Naive B cell (primary cell): ENCODE measurements at regions not wholly inside any gene's neighbourhood (a gene's known extent, or its start where the extent isn't known, plus 50 kb on each side); places are given as distances from the start of the nearest gene placed in this dataset.

ENCODE experiments used
- ATAC-seq, 2 donors: fragments of 150-1000 bp; cut with Tn5 transposase; 2 replicates each; pipeline ENCODE4 v1.10.0; 2021; ENCODE audit warnings: low read depth in 2 of 2, mild to moderate bottlenecking in 2 of 2, moderate library complexity in 2 of 2
- DNase-seq: peaks from one replicate; pipeline ENCODE4 v3.0.0; 2022
- H3K27ac Mint-ChIP-seq, 6 donors: one replicate each; pipeline ENCODE4 v1.8.0; 2020 to 2022; ENCODE audit warnings: mild to moderate bottlenecking in 6 of 6, mixed read lengths in 6 of 6, moderate library complexity in 5 of 6, inconsistent platforms in 2 of 6
- H3K27me3 Mint-ChIP-seq, 3 donors: one replicate each; pipeline ENCODE4 v1.8.0; 2021 to 2022; ENCODE audit warnings: mixed read lengths in 3 of 3, mild to moderate bottlenecking in 1 of 3
- H3K36me3 Mint-ChIP-seq, 2 donors: one replicate each; pipeline ENCODE4 v1.8.0; 2020 to 2022; ENCODE audit warnings: mixed read lengths in 2 of 2, inconsistent platforms in 1 of 2, mild to moderate bottlenecking in 1 of 2
- H3K4me1 Mint-ChIP-seq, 3 donors: one replicate each; pipeline ENCODE4 v1.8.0; 2020 to 2022; ENCODE audit warnings: mixed read lengths in 3 of 3, inconsistent platforms in 1 of 3, mild to moderate bottlenecking in 1 of 3, moderate library complexity in 1 of 3
- H3K4me3 Mint-ChIP-seq, 8 donors: one replicate each; pipeline ENCODE4 v1.8.0; 2020 to 2022; ENCODE audit warnings: mild to moderate bottlenecking in 8 of 8, mixed read lengths in 8 of 8, moderate library complexity in 8 of 8, inconsistent platforms in 2 of 8
- H3K9me3 Mint-ChIP-seq, 7 donors: one replicate each; pipeline ENCODE4 v1.8.0; 2020 to 2022; ENCODE audit warnings: mixed read lengths in 7 of 7, mild to moderate bottlenecking in 5 of 7, inconsistent platforms in 2 of 7, moderate library complexity in 1 of 7

DNA sequence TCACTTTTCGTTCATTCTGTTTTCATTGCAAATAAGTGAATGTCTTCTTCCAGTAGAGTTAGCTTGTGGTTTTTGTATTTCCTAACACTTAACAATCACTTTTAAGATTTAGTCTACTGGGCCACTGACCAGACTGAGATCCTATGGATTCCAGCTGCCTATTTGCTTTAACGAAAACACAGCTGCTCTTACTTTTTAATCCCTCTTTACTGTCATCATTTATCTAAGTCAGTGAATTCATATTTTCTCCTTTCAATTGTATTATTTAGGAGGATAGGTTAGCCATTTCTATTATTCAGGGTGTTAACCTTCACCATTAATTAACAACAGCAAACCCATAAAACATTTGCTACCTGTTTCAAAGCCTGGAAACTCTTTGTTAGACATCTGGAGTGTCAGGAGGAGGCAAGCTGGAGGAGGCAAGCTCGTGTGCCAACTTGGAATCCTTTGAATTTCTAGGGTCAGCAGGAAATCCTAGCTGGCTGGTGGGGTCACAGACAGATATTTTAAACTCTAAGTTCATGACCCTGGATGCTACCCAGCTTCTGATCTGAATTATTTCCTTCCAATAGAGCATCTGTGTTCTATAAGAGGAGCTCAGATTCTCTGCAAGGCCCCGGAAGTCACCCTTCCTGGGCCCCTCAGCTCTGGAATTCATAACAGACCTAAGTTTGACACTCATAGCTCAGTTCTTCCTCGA, 385.3 kb downstream of the RBM43 start:
- H3K4me1 Mint-ChIP-seq = no peaks in the 10 kb centered on the region
- no peak overlapping the region for H3K27ac Mint-ChIP-seq
- ATAC-seq (no peak), DNase-seq (no peak)
- H3K36me3 Mint-ChIP-seq = no peaks in the 10 kb centered on the region
- H3K27me3 Mint-ChIP-seq = no peaks in the 10 kb centered on the region
- H3K9me3 Mint-ChIP-seq = peaks cover 0 to 8% (median 2%) of the 10 kb centered on the region in 7 donors
- H3K4me3 Mint-ChIP-seq = no peak overlapping the region

DNA sequence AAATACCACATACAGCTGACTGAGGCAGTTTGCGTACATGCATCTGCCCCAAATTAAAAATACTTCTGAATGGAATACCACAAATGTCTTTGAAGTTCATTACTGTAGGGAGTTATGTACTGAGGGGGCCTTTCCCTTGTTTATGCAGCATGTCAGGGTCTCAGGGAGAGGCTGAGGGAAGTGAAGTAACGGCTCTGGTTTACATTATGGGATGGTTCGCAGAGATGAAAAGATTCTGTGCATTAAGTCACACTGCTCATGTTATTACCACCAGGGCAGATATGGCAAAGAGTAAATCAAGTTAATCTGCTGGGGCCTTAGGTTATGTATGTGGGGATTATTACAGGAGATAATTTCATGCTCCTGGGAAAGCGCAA, 385.9 kb upstream of the RND3 start:
- H3K4me1 Mint-ChIP-seq = no peaks in the 10 kb centered on the region
- no peaks in the 10 kb centered on the region for H3K27me3 Mint-ChIP-seq
- DNase-seq (no peak), ATAC-seq (no peak)
- H3K9me3 Mint-ChIP-seq = peaks cover 0 to 7% (median 2%) of the 10 kb centered on the region in 7 donors
- H3K36me3 Mint-ChIP-seq = no peaks in the 10 kb centered on the region
- no peak overlapping the region for H3K4me3 Mint-ChIP-seq
- no peak overlapping the region for H3K27ac Mint-ChIP-seq

DNA sequence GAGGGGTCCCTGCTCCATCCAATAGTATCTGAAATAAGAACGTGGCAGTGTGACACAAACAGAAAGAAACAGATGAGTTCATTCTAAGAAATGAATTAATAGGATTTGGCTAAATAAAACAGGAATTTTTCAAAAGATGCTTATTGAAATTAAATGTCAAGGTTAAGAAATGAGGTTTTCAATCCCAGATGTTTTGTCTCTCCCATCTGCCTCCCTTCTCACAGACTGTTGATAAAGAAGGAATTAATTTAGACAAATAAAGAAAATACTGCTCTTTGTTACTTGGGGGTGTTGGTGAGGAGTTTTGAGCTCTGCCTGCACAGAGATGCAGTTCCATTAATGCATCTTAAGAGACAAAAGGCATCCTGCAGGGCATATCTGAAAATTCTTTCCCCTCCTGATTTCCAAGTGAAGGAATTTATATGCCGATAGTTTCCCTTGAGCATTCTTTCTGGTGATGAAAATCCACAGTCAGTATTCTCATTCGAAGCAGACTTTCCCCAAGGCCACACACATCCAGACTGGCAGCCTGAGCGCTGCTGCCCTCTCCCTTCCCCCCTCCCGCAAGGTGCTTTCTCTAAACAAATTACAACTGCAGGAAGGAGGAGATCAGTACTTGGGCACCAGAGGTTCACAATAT, 385.4 kb upstream of the RND3 start:
- no peak for ATAC-seq
- no peak overlapping the region for H3K27ac Mint-ChIP-seq
- no peak overlapping the region for H3K4me3 Mint-ChIP-seq
- no peaks in the 10 kb centered on the region for H3K4me1 Mint-ChIP-seq
- peaks cover 0 to 7% (median 0%) of the 10 kb centered on the region in 7 donors for H3K9me3 Mint-ChIP-seq
- H3K27me3 Mint-ChIP-seq = no peaks in the 10 kb centered on the region
- H3K36me3 Mint-ChIP-seq = no peaks in the 10 kb centered on the region
- DNase-seq = no peak

DNA sequence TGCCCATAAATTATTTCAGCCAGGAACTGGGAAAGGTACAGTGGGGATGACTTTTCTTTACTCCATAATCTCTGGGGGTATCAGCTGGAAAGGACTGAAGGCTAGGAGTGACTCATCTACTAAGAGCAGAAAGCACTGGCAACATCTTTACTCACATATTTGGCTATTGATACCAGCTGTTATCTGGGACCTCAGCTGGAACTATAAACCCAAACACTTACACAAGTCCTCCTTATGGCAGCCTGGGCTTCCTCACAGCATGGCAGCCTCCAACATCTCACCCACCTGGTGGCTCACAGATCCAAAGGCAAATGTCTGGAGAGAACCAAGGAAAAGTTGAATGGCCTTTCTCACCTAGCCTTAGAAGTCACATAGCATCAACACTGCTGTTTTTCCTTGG, 379.0 kb upstream of the RND3 start:
- Mint-ChIP-seq H3K27ac (no peak overlapping the region), H3K4me1 (no peaks in the 10 kb centered on the region), H3K36me3 (peaks cover 0 to 8% of the 10 kb centered on the region in 2 donors), H3K9me3 (peaks cover 0 to 25% (median 8%) of the 10 kb centered on the region in 7 donors), H3K27me3 (no peaks in the 10 kb centered on the region), H3K4me3 (no peak overlapping the region)
- ATAC-seq (no peak), DNase-seq (no peak)

DNA sequence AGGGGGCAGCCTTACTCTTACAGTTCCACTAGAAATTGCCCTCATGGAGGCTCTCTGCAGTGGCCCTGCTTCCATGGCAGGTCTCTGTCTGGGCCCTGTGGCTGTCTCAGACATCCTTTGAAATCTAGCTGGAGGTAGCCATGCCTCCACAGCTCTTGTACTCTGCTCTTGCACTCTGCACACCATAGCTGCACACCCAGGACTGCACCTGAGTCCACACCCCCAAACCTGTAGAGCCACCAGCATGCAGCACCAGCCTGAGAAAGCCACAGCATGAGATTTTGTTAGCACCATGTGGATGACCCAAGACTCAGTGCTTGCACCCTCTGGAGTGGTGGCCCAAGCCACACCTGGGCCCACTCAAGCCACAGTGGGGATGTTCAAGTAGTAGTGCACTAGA, 376.2 kb upstream of the RND3 start:
- peaks cover 0 to 8% of the 10 kb centered on the region in 2 donors for H3K36me3 Mint-ChIP-seq
- peaks cover 3 to 18% (median 7%) of the 10 kb centered on the region in 7 donors for H3K9me3 Mint-ChIP-seq
- H3K4me1 Mint-ChIP-seq = no peaks in the 10 kb centered on the region
- no peak overlapping the region for H3K4me3 Mint-ChIP-seq
- no peak overlapping the region for H3K27ac Mint-ChIP-seq
- ATAC-seq = no peak
- no peak for DNase-seq
- H3K27me3 Mint-ChIP-seq = no peaks in the 10 kb centered on the region

DNA sequence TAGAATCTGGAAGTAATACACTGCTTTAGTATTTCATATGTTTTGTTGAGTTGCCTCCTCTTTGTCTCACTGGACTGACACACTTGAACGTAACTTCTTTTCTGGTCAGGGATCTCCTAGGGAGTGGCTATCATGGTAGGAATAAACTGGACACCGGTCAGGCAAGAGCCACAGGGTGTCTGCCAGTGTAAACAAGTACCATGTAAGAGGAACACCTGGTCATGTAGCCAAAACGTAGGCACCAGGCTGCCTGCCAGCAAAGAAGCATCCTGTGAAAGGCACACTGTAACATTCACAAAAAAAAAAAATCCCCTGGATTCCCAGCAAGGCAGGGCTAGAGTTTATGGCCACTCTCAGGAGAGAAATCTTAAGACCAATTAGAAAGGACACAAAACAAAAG, 372.8 kb upstream of the RND3 start:
- no peak overlapping the region for H3K27ac Mint-ChIP-seq
- no peak for ATAC-seq
- no peak for DNase-seq
- no peaks in the 10 kb centered on the region for H3K4me1 Mint-ChIP-seq
- H3K4me3 Mint-ChIP-seq = no peak overlapping the region
- H3K27me3 Mint-ChIP-seq = no peaks in the 10 kb centered on the region
- peaks cover 0 to 8% of the 10 kb centered on the region in 2 donors for H3K36me3 Mint-ChIP-seq
- peaks cover 3 to 18% (median 7%) of the 10 kb centered on the region in 7 donors for H3K9me3 Mint-ChIP-seq

DNA sequence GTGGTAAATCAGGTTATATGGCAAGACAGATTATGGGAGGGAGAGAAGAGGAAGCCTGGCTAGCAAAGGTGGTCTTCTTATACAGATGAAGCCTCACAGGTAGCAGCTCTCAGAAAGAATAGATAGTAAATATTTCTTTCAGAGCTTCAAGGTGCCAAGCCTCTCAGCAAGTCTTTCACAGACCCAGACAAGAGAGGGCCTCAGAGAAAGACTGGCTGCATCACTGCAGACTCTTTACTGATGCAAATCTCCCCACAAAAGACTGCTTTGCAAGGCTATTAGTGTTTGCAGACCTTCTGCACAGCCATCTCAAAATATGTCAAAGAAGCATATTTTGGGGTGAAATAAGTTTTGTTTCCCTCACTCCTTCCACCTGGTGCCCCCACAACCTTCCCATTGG, 372.4 kb upstream of the RND3 start:
- no peak for DNase-seq
- peaks cover 0 to 8% of the 10 kb centered on the region in 2 donors for H3K36me3 Mint-ChIP-seq
- no peak for ATAC-seq
- H3K4me3 Mint-ChIP-seq = no peak overlapping the region
- no peak overlapping the region for H3K27ac Mint-ChIP-seq
- H3K9me3 Mint-ChIP-seq = peaks cover 3 to 14% (median 7%) of the 10 kb centered on the region in 7 donors
- H3K4me1 Mint-ChIP-seq = no peaks in the 10 kb centered on the region
- H3K27me3 Mint-ChIP-seq = no peaks in the 10 kb centered on the region

DNA sequence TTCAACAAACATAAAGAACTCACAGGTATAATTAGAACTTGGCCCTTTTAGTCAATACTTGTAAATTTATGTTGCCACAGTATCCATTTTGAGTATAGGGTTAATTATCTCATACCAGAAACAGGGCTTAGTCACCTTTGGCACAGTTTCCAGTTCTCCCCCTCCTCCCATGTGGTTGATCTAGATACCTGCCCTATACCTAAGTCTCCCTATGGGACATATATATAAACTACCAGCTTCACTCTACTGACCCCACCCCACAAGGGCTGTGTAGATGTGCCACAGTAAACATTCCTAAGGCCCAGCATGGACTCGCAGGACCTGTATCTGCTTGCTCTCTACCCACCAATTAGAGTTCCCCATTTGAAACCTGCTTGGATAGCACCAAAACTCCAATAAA, 371.7 kb upstream of the RND3 start:
- H3K36me3 Mint-ChIP-seq = peaks cover 0 to under 1% of the 10 kb centered on the region in 2 donors
- no peak overlapping the region for H3K27ac Mint-ChIP-seq
- H3K9me3 Mint-ChIP-seq = peaks cover 0 to 13% (median 5%) of the 10 kb centered on the region in 7 donors
- no peaks in the 10 kb centered on the region for H3K4me1 Mint-ChIP-seq
- no peaks in the 10 kb centered on the region for H3K27me3 Mint-ChIP-seq
- ATAC-seq (no peak), DNase-seq (no peak)
- no peak overlapping the region for H3K4me3 Mint-ChIP-seq

DNA sequence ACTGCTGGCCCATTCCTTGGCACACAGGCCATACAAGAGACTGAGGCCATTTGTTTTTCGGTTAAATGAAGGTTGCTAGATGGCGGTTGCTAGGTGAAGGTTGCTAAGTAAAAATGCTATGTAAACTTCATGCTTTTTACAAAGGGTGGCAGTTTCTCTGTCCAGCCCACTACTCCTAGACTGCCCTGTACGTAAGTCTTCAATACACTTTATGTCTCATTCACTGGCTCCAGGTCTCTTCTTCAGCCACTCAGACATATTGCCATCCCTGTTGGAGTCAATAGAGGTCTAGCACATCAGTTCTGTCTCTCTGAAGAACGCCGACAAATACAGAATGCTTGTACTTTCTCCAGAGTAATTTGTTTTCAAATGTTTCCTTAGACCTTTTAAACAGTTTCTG, 370.9 kb upstream of the RND3 start:
- Mint-ChIP-seq H3K9me3 (peaks cover 0 to 14% (median 5%) of the 10 kb centered on the region in 7 donors), H3K27ac (no peak overlapping the region), H3K4me3 (no peak overlapping the region), H3K27me3 (no peaks in the 10 kb centered on the region), H3K36me3 (no peaks in the 10 kb centered on the region), H3K4me1 (no peaks in the 10 kb centered on the region)
- DNase-seq (no peak), ATAC-seq (no peak)

DNA sequence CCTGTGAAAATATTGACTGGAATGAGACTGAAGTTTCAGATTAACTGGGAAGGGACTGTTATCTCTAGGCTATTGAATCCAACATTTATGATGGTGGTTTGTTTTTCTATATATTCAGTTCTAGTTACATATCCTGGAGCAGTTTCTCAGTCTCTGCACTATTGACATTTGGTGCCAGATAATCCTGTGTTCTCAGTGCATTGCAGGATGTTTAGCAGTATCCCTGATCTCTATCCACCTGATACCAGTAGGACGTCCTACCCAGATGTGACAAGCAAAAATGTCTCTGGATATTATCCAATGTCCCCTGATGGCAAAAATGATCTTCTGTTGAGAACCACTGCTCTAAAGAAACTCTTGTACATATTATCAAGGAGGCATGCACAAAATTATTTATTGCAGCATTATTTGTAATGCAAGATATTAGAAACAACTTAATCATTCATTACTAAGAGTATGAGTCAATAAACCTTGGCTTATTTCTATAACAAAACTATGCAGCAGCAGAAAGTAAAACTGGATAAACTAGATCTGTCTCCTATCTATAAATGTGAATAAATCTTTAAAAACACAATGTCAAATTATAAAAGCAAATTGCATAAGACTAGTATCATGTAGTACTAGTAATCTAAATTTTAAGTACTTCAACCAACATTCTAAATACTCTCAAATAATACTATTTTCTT, 369.3 kb upstream of the RND3 start:
- ATAC-seq = no peak

DNA sequence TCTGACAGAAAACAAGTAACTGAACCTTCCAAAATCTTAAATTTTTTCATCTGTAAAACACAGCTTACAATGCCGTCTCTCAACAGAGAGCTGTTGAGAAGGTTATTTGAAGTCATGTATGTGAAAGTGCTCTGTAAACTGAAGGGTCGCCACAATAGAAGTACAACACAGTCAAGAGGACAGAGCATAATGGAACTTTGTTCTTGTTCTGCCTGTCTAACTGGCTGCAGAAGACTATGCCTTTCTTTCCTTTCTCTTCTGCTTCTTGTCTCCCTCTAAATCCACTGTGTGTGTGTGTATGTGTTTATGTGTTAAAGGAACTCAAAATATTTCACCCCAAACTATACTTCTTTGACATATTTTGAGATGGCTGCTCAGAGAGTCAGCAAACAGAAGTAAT, 365.8 kb upstream of the RND3 start:
- Mint-ChIP-seq H3K9me3 (peaks cover 0 to 14% (median 2%) of the 10 kb centered on the region in 7 donors), H3K4me3 (no peak overlapping the region), H3K4me1 (no peaks in the 10 kb centered on the region), H3K36me3 (no peaks in the 10 kb centered on the region), H3K27me3 (no peaks in the 10 kb centered on the region), H3K27ac (no peak overlapping the region)
- DNase-seq = no peak
- no peak for ATAC-seq

More for the DNA sequence above, 369.3 kb upstream of the RND3 start:
- H3K27me3 Mint-ChIP-seq = no peaks in the 10 kb centered on the region
- H3K4me1 Mint-ChIP-seq = no peaks in the 10 kb centered on the region
- no peak overlapping the region for H3K27ac Mint-ChIP-seq
- H3K4me3 Mint-ChIP-seq = no peak overlapping the region
- DNase-seq = no peak
- no peaks in the 10 kb centered on the region for H3K36me3 Mint-ChIP-seq
- peaks cover 0 to 14% (median 2%) of the 10 kb centered on the region in 7 donors for H3K9me3 Mint-ChIP-seq

DNA sequence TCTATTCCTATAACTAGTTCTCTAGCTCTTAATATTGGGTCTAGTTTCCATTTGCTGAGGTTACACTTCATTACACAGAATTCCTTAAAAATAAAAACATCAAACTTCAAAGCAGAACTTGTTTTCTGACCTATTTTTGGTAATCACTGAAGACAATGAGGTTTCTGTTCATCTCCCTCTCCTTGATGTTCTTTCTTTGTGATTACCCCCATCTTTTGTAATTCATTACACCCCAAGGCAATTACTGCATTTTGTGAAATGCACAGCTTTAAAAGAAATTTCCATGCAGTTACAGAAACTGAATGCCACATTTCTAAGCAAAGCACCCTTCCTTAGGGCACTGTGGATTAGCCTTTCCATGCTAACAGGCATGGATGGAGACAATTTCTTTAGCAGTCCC, 363.2 kb upstream of the RND3 start:
- Mint-ChIP-seq H3K27ac (no peak overlapping the region), H3K9me3 (peaks cover 0 to 14% (median 2%) of the 10 kb centered on the region in 7 donors), H3K4me1 (no peaks in the 10 kb centered on the region), H3K27me3 (no peaks in the 10 kb centered on the region), H3K36me3 (no peaks in the 10 kb centered on the region), H3K4me3 (no peak overlapping the region)
- no peak for ATAC-seq
- no peak for DNase-seq

DNA sequence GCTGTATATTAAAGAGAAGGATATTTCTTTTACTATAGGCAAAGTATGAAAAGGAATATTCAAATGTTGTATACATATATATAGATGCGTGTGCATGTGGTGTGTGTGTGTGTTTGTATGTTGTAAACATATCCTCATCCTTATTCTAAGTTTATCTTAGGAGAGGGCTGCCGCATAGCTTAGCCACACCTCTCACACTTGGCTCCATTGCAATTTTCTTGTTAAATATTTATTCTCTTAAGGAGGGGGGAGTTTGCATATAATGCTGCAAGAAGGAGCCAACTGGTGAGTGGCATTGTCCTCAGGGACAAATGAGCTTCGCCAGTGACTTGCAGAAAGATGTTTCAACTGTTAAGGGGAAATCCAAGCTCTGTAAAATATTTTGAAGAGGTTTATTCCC, 360.1 kb upstream of the RND3 start:
- Mint-ChIP-seq H3K27me3 (no peaks in the 10 kb centered on the region), H3K27ac (peak overlapping the region in 1 of 6 donors; percentile 23), H3K36me3 (no peaks in the 10 kb centered on the region), H3K9me3 (peaks cover 0 to 9% (median 2%) of the 10 kb centered on the region in 7 donors), H3K4me1 (no peaks in the 10 kb centered on the region), H3K4me3 (no peak overlapping the region)
- DNase-seq (no peak), ATAC-seq (no peak)

DNA sequence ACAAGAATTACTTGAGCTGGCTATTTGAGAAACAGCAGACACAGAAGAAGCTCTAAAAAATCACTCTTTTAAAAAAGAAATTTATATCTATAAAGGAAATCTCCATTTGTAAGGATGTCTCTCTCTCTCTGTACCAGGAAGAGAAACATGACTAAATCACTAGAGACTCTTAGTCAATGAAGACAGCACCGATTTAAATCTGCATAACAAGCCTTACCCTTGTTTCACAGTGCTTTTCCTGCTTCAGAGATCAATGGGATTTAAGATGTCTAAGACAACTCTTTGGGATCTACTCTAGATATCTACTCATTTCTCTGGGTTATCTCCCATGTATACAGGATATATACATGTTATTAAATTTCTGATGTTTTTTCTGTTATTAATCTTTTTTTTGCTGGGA, 359.2 kb upstream of the RND3 start:
- Mint-ChIP-seq H3K9me3 (peaks cover 0 to 16% (median 1%) of the 10 kb centered on the region in 7 donors), H3K4me3 (no peak overlapping the region), H3K27ac (no peak overlapping the region), H3K4me1 (no peaks in the 10 kb centered on the region), H3K36me3 (no peaks in the 10 kb centered on the region), H3K27me3 (no peaks in the 10 kb centered on the region)
- no peak for ATAC-seq
- DNase-seq = no peak
